B cell (primary cell): ENCODE measurements at regions not wholly inside any gene's neighbourhood (a gene's known extent, or its start where the extent isn't known, plus 50 kb on each side); places are given as distances from the start of the nearest gene placed in this dataset.

Experiments
- CTCF ChIP-seq: fragments of 200-600 bp; IDR thresholded peaks from one replicate; pipeline ENCODE4 v1.8.0; 2022; ENCODE audit warnings: antibody characterized with exemption, mild to moderate bottlenecking
- EZH2 ChIP-seq: IDR thresholded peaks from 2 replicates; pipeline ENCODE4 v1.6.1; 2012; ENCODE audit warnings: borderline replicate concordance, low read depth, mild to moderate bottlenecking, moderate library complexity, low read length; ENCODE audit not compliant: insufficient read depth, poor library complexity, severe bottlenecking

DNA sequence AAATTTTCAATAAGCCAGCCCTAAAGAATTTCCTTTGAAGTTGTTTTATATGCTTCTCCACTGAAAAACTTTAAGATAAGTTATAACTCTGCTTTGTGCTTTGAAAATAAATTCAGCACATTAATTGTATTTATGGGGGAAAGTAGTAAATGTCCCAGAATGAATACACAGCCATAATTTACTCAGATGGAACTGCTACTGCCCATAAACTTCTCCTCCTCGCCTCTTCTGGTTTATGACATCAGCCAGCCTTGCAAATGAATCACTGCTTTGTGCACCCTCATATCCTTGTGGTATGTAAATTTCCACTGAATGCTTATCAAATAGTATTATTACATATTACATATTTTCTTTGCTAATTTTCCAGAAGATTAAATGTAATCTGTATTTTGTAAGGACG, 302.0 kb downstream of the DIPK2A start:
- TF ChIP-seq CTCF (no peak), EZH2 (no peak)
